ENCODE measurements at regions not wholly inside any gene's neighbourhood (a gene's known extent, or its start where the extent isn't known, plus 50 kb on each side); places are given as distances from the start of the nearest gene placed in this dataset.

- no peak for TF ChIP-seq POLR2A (IDR thresholded peaks at IDR 0.05; ENCODE audit: extremely low read depth, insufficient read length)
- TF ChIP-seq CTCF (IDR thresholded peaks at IDR 0.05; ENCODE audit: low read depth, low read length), result no peak
- no peak for TF ChIP-seq MYC (IDR thresholded peaks at IDR 0.05; ENCODE audit: low read depth, low read length)
- DNase-seq (ENCODE audit: low read depth), result no peak
- no peak overlapping the region for H3K4me3 ChIP-seq (ENCODE audit: low read depth, low read length)
Measured at GRCh38 chr9:108078375-108078774, 588.8 kb upstream of the KLF4 start.

- TF ChIP-seq CTCF (IDR thresholded peaks at IDR 0.05; ENCODE audit: low read depth, low read length) (no peak), POLR2A (IDR thresholded peaks at IDR 0.05; ENCODE audit: extremely low read depth, insufficient read length) (no peak), MYC (IDR thresholded peaks at IDR 0.05; ENCODE audit: low read depth, low read length) (no peak)
- TF ChIP-seq, protein P1, sequence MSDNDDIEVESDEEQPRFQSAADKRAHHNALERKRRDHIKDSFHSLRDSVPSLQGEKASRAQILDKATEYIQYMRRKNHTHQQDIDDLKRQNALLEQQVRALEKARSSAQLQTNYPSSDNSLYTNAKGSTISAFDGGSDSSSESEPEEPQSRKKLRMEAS (IDR thresholded peaks at IDR 0.05; ENCODE audit: low read depth, low read length), result no peak
- no peak overlapping the region for H3K4me3 ChIP-seq (ENCODE audit: low read depth, low read length)
- no peak for DNase-seq (ENCODE audit: low read depth)
Measured at GRCh38 chr9:108077556-108077955, 588.0 kb upstream of the KLF4 start.

DNA sequence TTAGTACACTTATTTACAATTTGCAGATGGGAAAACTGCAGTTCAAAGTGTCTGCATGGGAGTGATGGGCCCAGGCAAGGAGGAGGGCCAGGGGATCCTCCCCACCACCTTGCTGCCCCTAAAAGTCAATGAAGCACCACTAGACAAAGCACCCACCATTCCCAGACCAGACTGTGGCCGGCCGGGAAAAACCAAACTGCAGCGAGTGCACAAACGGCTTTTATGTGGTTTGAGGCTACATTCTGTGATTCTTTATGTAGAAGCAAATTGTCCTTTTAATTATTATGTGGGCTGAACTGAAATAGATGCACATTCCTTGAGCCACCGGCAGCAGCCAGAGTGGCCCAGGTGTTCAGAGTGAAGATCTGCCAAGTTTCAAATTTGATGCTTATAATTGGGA, 585.3 kb upstream of the KLF4 start:
- TF ChIP-seq, protein P1 (IDR thresholded peaks at IDR 0.05; ENCODE audit: low read depth, low read length), result no peak
- TF ChIP-seq MYC (IDR thresholded peaks at IDR 0.05; ENCODE audit: low read depth, low read length) (no peak), POLR2A (IDR thresholded peaks at IDR 0.05; ENCODE audit: extremely low read depth, insufficient read length) (no peak), CTCF (IDR thresholded peaks at IDR 0.05; ENCODE audit: low read depth, low read length) (no peak)
- DNase-seq (ENCODE audit: low read depth), result no peak
- H3K4me3 ChIP-seq (ENCODE audit: low read depth, low read length), result no peak overlapping the region

- H3K4me3 ChIP-seq (ENCODE audit: low read depth, low read length), result no peak overlapping the region
- peak; percentile 6 for DNase-seq (ENCODE audit: low read depth)
- TF ChIP-seq POLR2A (IDR thresholded peaks at IDR 0.05; ENCODE audit: extremely low read depth, insufficient read length) (no peak), MYC (IDR thresholded peaks at IDR 0.05; ENCODE audit: low read depth, low read length) (no peak), CTCF (IDR thresholded peaks at IDR 0.05; ENCODE audit: low read depth, low read length) (no peak)
- TF ChIP-seq, protein P1 (IDR thresholded peaks at IDR 0.05; ENCODE audit: low read depth, low read length), result no peak
Measured at GRCh38 chr9:108073823-108074222, 584.3 kb upstream of the KLF4 start.

DNA sequence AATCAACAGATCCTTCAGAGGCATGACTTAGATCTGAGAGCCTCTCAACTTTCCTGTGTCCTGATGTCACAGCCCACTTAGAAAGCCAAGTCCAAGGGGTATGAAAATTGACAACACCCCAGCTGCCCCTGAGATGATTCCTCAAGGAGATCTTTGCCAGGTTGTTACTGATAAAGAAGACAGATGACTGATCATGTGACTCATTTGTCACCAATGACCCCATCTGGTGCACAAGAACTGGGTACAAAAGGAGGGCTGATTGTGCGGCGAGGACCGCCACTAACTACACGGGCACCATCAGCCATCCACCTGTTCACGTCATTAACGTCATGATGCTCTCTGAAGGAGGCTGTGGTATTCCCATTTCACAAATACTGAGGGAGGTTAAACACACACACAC, 583.2 kb upstream of the KLF4 start:
- DNase-seq (ENCODE audit: low read depth), result no peak
- TF ChIP-seq MYC (IDR thresholded peaks at IDR 0.05; ENCODE audit: low read depth, low read length), result no peak
- TF ChIP-seq, protein P1 (IDR thresholded peaks at IDR 0.05; ENCODE audit: low read depth, low read length), result no peak
- no peak for TF ChIP-seq CTCF (IDR thresholded peaks at IDR 0.05; ENCODE audit: low read depth, low read length)
- TF ChIP-seq POLR2A (IDR thresholded peaks at IDR 0.05; ENCODE audit: extremely low read depth, insufficient read length), result no peak
- no peak overlapping the region for H3K4me3 ChIP-seq (ENCODE audit: low read depth, low read length)

DNA sequence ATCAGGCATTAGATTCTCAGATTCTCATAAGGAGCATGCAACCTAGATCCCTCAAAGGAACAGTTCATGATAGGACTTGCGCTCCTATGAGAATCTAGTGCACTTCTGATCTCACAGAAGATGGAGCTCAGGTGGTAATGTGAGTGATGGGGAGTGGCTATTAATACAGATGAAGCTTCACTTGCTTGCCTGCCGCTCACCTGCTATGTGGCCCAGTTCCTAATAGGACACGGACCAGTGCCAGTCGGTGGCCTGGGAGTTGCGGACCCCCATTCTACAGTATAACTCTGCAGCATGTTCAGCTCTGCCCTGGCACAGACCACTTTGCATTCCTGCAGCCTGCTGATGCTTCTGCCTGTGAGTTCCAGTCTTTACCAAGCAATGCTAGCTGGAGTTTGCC, 581.3 kb upstream of the KLF4 start:
- TF ChIP-seq, protein P1 (IDR thresholded peaks at IDR 0.05; ENCODE audit: low read depth, low read length), result no peak
- TF ChIP-seq MYC (IDR thresholded peaks at IDR 0.05; ENCODE audit: low read depth, low read length), result no peak
- TF ChIP-seq CTCF (IDR thresholded peaks at IDR 0.05; ENCODE audit: low read depth, low read length), result no peak
- no peak for TF ChIP-seq POLR2A (IDR thresholded peaks at IDR 0.05; ENCODE audit: extremely low read depth, insufficient read length)
- H3K4me3 ChIP-seq (ENCODE audit: low read depth, low read length), result no peak overlapping the region
- no peak for DNase-seq (ENCODE audit: low read depth)
